Left renal cortex interstitium (tissue), 4 donors: ENCODE measurements at regions not wholly inside any gene's neighbourhood (a gene's known extent, or its start where the extent isn't known, plus 50 kb on each side); places are given as distances from the start of the nearest gene placed in this dataset.

ENCODE experiments used
- DNase-seq, 4 donors: peaks; one replicate each; pipeline ENCODE4 v3.0.0-alpha.2; 2013; ENCODE audit warnings: low read depth in 4 of 4, low spot score in 2 of 4, missing footprints in 1 of 4

- DNase-seq, result no peak
Measured at GRCh38 chr5:57552033-57552432, 69.4 kb upstream of the ACTBL2 start.

- DNase-seq, result no peak
Measured at GRCh38 chr5:57551251-57551650, 68.6 kb upstream of the ACTBL2 start.

GRCh38 chr5:57550132-57550531, 67.5 kb upstream of the ACTBL2 start:
- DNase-seq, result no peak

GRCh38 chr5:57549566-57549965, 67.0 kb upstream of the ACTBL2 start:
- no peak for DNase-seq

- no peak for DNase-seq
Measured at GRCh38 chr5:57540823-57541222, 58.2 kb upstream of the ACTBL2 start.

GRCh38 chr5:57539281-57539701, 56.7 kb upstream of the ACTBL2 start:
- DNase-seq, result no peak

- DNase-seq, result no peak
Measured at GRCh38 chr5:57538341-57538955, 55.8 kb upstream of the ACTBL2 start.

GRCh38 chr5:57537811-57538210, 55.2 kb upstream of the ACTBL2 start:
- DNase-seq, result no peak

GRCh38 chr5:57532513-57533497, 50.2 kb upstream of the ACTBL2 start:
- no peak for DNase-seq
